ENCODE measurements at regions not wholly inside any gene's neighbourhood (a gene's known extent, or its start where the extent isn't known, plus 50 kb on each side); places are given as distances from the start of the nearest gene placed in this dataset.
A peak's percentile ranks its signal among the peaks of the same experiment; 100 is the strongest.

- no peaks in the 10 kb centered on the region for H3K4me1 ChIP-seq (ENCODE audit: insufficient read depth, low read length)
- intact Hi-C loops (cut with DNase I, micrococcal nuclease) = no loop called here
- ATAC-seq (ENCODE audit: poor library complexity) (no peak), DNase-seq (peak in 1 of 14 experiments; percentile 17)
- Mint-ChIP-seq H3K27ac (no peak overlapping the region), H3K27me3 (peaks cover 16% of the 10 kb centered on the region), H3K4me1 (ENCODE audit: low read depth) (no peaks in the 10 kb centered on the region), H3K4me3 (no peak overlapping the region), H3K36me3 (ENCODE audit: low read depth) (no peaks in the 10 kb centered on the region), H3K9me3 (no peaks in the 10 kb centered on the region)
- POLR2A ChIA-PET = no interaction called here
- CTCF ChIA-PET = no interaction called here
- no peak for TF ChIP-seq CTCF (IDR thresholded peaks at IDR 0.05)
- no peak overlapping the region for H3K27ac ChIP-seq (ENCODE audit: low read depth in 1 of 2, low read length in 2 of 2)
- peaks cover 0 to 2% of the 10 kb centered on the region in 2 experiments for H3K9me3 ChIP-seq (ENCODE audit: control insufficient read depth in 1 of 2, insufficient read depth in 1 of 2, low read length in 2 of 2)
- no peaks in the 10 kb centered on the region for H3K27me3 ChIP-seq (ENCODE audit: control insufficient read depth in 1 of 2, insufficient read depth in 2 of 2, low read length in 2 of 2)
- no peak overlapping the region for H3K4me3 ChIP-seq (ENCODE audit: low read length)
- H3K36me3 ChIP-seq (ENCODE audit: insufficient read depth, low read length) = no peaks in the 10 kb centered on the region
These were observed 129.5 kb upstream of the FSTL4 start for GRCh38 chr5:133741818-133742355.

GRCh38 chr5:133741396-133741795 is 129.1 kb upstream of the FSTL4 start:
- no peaks in the 10 kb centered on the region for H3K4me1 ChIP-seq (ENCODE audit: insufficient read depth, low read length)
- no peaks in the 10 kb centered on the region for H3K36me3 ChIP-seq (ENCODE audit: insufficient read depth, low read length)
- ChIA-PET POLR2A (no interaction called here), CTCF (no interaction called here)
- intact Hi-C loops (cut with DNase I, micrococcal nuclease) = no loop called here
- H3K27ac ChIP-seq (ENCODE audit: low read depth in 1 of 2, low read length in 2 of 2) = no peak overlapping the region
- H3K4me3 Mint-ChIP-seq = no peak overlapping the region
- no peaks in the 10 kb centered on the region for H3K9me3 ChIP-seq (ENCODE audit: control insufficient read depth in 1 of 2, insufficient read depth in 1 of 2, low read length in 2 of 2)
- no peaks in the 10 kb centered on the region for H3K27me3 ChIP-seq (ENCODE audit: control insufficient read depth in 1 of 2, insufficient read depth in 2 of 2, low read length in 2 of 2)
- no peaks in the 10 kb centered on the region for H3K36me3 Mint-ChIP-seq (ENCODE audit: low read depth)
- H3K4me1 Mint-ChIP-seq (ENCODE audit: low read depth) = no peaks in the 10 kb centered on the region
- no peak overlapping the region for H3K27ac Mint-ChIP-seq
- no peaks in the 10 kb centered on the region for H3K9me3 Mint-ChIP-seq
- no peak for ATAC-seq (ENCODE audit: poor library complexity)
- DNase-seq = no peak
- H3K27me3 Mint-ChIP-seq = peaks cover 16% of the 10 kb centered on the region
- H3K4me3 ChIP-seq (ENCODE audit: low read length) = no peak overlapping the region
- no peak for TF ChIP-seq CTCF (IDR thresholded peaks at IDR 0.05)

GRCh38 chr5:133739181-133739780 is 126.9 kb upstream of the FSTL4 start:
- no peak for DNase-seq
- no peak overlapping the region for H3K27ac Mint-ChIP-seq
- no peak for ATAC-seq (ENCODE audit: poor library complexity)
- no peak overlapping the region for H3K4me3 ChIP-seq (ENCODE audit: low read length)
- no peaks in the 10 kb centered on the region for H3K4me1 ChIP-seq (ENCODE audit: insufficient read depth, low read length)
- peaks cover 16% of the 10 kb centered on the region for H3K27me3 Mint-ChIP-seq
- CTCF ChIA-PET = interaction anchor here (1.2 kb wide), 1 partner anchor 15 kb away, joined by 3 read pairs; no protein-coding TSS in a partner anchor
- H3K36me3 ChIP-seq (ENCODE audit: insufficient read depth, low read length) = no peaks in the 10 kb centered on the region
- H3K9me3 ChIP-seq (ENCODE audit: control insufficient read depth in 1 of 2, insufficient read depth in 1 of 2, low read length in 2 of 2) = no peaks in the 10 kb centered on the region
- no peaks in the 10 kb centered on the region for H3K4me1 Mint-ChIP-seq (ENCODE audit: low read depth)
- POLR2A ChIA-PET = no interaction called here
- intact Hi-C loops (cut with DNase I, micrococcal nuclease) = no loop called here
- no peak overlapping the region for H3K4me3 Mint-ChIP-seq
- no peaks in the 10 kb centered on the region for H3K9me3 Mint-ChIP-seq
- H3K27me3 ChIP-seq (ENCODE audit: control insufficient read depth in 1 of 2, insufficient read depth in 2 of 2, low read length in 2 of 2) = no peaks in the 10 kb centered on the region
- no peaks in the 10 kb centered on the region for H3K36me3 Mint-ChIP-seq (ENCODE audit: low read depth)
- no peak for TF ChIP-seq CTCF (IDR thresholded peaks at IDR 0.05)
- H3K27ac ChIP-seq (ENCODE audit: low read depth in 1 of 2, low read length in 2 of 2) = no peak overlapping the region
